ENCODE measurements at regions not wholly inside any gene's neighbourhood (a gene's known extent, or its start where the extent isn't known, plus 50 kb on each side); places are given as distances from the start of the nearest gene placed in this dataset.
"Not testable (repeated sequence)": the region's sequence is repeated elsewhere in the genome, so short reads cannot be mapped to it uniquely, and the experiment has no call there.

DNA sequence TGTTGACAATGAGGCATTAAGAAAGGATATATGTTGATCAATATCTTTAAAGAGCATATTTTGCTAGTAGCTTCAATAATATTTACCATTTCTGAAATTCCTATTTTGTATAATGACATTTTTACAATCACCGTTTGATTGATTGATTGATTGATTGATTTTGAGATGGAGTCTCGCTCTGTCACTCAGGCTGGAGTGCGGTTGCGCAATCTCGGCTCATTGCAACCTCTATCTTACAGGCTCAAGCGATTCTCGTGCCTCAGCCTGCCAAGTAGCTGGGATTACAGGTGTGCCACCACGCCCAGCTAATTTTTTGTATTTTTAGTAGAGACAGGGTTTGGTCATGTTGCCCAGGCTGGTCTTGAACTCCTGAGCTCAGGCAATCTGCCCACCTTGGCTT lies 150.9 kb upstream of the TEX13D start:
- H3K9me3 ChIP-seq; in situ Hi-C loops (cut with MboI; ENCODE audit: low sequenced_read_pairs); H3K27me3 ChIP-seq (ENCODE audit: low read depth); H3K4me1 ChIP-seq; DNase-seq (ENCODE audit: low spot score in 2 of 2); H3K36me3 ChIP-seq (replicated peaks); H3K4me3 ChIP-seq: not testable (repeated sequence)

DNA sequence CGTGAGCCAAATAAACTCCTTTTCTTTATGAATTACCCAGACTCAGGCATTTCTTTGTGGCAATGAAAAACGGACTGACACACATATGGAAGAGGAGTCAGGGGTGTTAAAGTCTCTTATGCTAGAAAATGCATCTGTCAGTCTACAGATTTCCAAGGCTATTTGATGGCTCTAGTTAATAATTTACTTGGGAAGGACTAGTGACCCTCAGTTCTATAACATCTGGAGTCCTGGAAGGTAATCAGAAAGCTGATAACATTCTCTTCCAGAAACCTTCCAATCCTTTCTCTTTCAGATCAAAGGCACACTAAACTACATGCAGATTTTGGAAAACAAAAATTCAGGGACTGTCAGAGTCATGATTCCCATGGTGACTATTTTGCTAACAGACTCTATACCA lies 142.0 kb upstream of the TEX13D start:
- H3K36me3 ChIP-seq (replicated peaks), result no peaks in the 10 kb centered on the region
- H3K27me3 ChIP-seq (ENCODE audit: low read depth), result no peaks in the 10 kb centered on the region
- in situ Hi-C loops (cut with MboI; ENCODE audit: low sequenced_read_pairs), result no loop called here
- no peak for DNase-seq (ENCODE audit: low spot score in 2 of 2)
- no peaks in the 10 kb centered on the region for H3K4me1 ChIP-seq
- H3K4me3 ChIP-seq, result no peak overlapping the region
- no peaks in the 10 kb centered on the region for H3K9me3 ChIP-seq

DNA sequence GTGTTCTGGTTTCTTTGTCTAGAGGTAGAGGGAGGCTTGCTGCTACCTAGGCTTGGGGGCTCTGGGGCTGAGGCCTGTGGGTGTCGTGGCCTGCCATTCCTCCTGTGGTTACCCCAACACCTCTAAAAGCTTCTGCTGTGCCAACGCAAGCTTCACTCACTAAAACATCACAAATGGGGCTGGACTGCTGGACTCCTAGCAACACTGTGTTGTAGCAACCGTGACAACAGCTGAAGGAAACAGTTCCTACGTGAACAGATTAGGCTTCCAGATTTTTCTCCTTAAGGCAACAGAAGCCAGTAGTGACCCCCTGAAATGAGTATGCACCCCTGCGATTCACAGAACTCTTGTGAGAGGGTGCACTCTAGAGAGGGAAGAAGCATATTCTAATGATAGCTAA lies 138.3 kb upstream of the TEX13D start:
- Histone ChIP-seq H3K36me3 (replicated peaks) (no peaks in the 10 kb centered on the region), H3K4me3 (no peak overlapping the region), H3K9me3 (no peaks in the 10 kb centered on the region), H3K27me3 (ENCODE audit: low read depth) (no peaks in the 10 kb centered on the region), H3K4me1 (no peaks in the 10 kb centered on the region)
- in situ Hi-C loops (cut with MboI; ENCODE audit: low sequenced_read_pairs), result no loop called here
- DNase-seq (ENCODE audit: low spot score in 2 of 2), result no peak

DNA sequence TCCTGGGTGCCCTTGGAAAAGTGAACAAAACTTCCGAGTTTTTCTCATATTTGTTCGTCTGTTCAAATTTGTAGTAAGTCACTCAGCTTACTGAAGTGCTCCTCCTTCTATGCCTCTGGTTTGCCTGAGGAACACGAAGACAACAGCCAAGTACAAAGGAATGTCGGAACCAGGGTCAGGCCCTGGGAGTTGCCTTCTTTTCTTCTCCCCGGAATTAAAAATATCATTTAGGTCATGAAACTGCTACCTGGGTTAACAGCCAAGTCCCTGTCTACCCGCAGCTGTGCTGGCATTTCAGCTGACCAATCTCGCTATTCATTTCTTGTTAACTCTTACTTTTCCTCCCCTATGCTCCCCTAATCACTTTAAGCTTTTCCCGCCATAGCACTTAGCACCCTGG lies 137.6 kb upstream of the TEX13D start:
- Histone ChIP-seq H3K4me1 (no peaks in the 10 kb centered on the region), H3K27me3 (ENCODE audit: low read depth) (no peaks in the 10 kb centered on the region), H3K9me3 (no peaks in the 10 kb centered on the region), H3K36me3 (replicated peaks) (no peaks in the 10 kb centered on the region), H3K4me3 (no peak overlapping the region)
- DNase-seq (ENCODE audit: low spot score in 2 of 2), result no peak
- in situ Hi-C loops (cut with MboI; ENCODE audit: low sequenced_read_pairs), result no loop called here

DNA sequence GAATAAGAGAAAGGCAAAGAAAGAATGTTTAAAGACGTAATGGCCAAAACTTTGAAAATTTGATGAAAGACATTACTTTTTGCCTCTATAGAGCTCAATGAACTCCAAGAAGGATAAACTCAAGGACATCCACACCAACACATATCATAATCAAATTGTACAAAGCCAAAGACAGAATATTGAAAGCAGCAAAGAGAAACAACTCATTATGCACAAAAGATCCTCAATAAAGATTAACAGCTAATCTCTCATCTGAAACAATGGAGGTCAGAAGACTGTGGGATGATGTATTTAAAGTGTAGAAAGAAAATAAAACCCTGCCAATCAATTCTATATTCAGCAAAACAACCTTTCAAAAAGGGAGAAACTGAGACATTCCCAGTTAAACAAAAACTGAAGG lies 129.1 kb upstream of the TEX13D start:
- H3K27me3 ChIP-seq (ENCODE audit: low read depth), result no peaks in the 10 kb centered on the region; the same call in 1 of the 2 replicates
- in situ Hi-C loops (cut with MboI; ENCODE audit: low sequenced_read_pairs), result no loop called here
- H3K36me3 ChIP-seq (replicated peaks), result no peaks in the 10 kb centered on the region
- no peaks in the 10 kb centered on the region for H3K4me1 ChIP-seq
- H3K9me3 ChIP-seq, result peaks cover 5% of the 10 kb centered on the region; the same call in 1 of the 2 replicates
- no peak overlapping the region for H3K4me3 ChIP-seq
- no peak for DNase-seq (ENCODE audit: low spot score in 2 of 2)

DNA sequence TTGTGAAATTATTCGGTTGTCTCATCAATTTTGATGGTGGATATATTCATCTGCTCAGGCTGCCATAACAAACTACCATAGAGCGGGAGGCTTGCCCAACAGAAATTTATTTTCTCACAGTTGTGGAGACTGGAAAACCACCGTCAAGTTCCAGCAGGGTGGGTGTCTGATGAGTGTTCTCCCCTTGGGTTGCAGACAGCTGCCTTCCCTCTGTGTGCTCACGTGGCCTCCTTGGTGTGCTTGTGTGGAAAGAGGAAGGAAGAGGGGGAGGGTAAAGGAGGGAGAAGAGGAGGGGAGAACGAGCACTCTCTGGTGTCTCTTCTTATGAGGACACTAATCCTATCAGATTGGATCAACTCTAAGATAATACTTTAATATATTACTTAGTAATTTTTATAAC lies 123.8 kb upstream of the TEX13D start:
- DNase-seq (ENCODE audit: low spot score in 2 of 2), result no peak
- Histone ChIP-seq H3K36me3 (replicated peaks) (no peaks in the 10 kb centered on the region), H3K4me1 (no peaks in the 10 kb centered on the region), H3K27me3 (ENCODE audit: low read depth) (peaks cover 7% of the 10 kb centered on the region), H3K9me3 (no peaks in the 10 kb centered on the region), H3K4me3 (no peak overlapping the region)
- in situ Hi-C loops (cut with MboI; ENCODE audit: low sequenced_read_pairs), result no loop called here

DNA sequence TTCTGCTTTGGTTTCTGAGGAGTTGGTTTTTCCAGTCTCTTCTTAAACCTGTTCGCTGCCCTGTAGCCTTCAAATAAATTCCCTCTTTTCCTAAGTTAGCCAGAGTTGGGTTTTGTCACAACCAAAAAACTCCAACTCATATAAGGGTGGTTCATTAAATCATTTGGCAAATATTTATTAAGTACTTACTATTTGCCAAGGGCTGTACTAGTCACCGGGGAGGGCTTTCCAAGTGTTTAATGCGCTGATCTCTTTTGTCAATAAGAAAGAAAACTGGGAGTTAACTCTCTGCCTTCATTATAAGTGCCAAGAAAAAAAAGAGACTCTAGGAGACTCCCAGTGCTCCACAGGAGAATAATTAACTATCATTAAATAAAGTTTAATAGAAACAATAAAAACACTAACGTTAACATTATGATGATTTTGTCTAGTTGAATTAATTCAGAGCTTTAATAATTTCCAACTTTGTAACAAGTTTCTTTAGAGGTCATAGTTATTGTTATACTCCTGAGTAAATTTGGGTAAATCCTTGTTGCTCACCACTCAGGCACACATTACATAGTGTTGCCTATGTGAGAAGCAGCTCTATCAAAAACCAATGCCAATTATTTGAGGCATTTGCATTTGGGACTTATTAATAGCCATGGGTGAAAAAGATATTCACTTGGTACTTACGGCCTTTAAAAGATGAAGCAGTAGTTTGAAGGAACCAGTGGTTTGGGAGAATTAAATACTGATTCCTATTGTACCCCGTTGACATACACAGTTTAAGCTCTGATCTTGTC lies 122.5 kb upstream of the TEX13D start:
- H3K4me3 ChIP-seq, result no peak overlapping the region
- H3K27me3 ChIP-seq (ENCODE audit: low read depth), result peaks cover 7% of the 10 kb centered on the region
- no peaks in the 10 kb centered on the region for H3K9me3 ChIP-seq
- no peaks in the 10 kb centered on the region for H3K36me3 ChIP-seq (replicated peaks)
- in situ Hi-C loops (cut with MboI; ENCODE audit: low sequenced_read_pairs), result no loop called here
- no peaks in the 10 kb centered on the region for H3K4me1 ChIP-seq
- no peak for DNase-seq (ENCODE audit: low spot score in 2 of 2)

DNA sequence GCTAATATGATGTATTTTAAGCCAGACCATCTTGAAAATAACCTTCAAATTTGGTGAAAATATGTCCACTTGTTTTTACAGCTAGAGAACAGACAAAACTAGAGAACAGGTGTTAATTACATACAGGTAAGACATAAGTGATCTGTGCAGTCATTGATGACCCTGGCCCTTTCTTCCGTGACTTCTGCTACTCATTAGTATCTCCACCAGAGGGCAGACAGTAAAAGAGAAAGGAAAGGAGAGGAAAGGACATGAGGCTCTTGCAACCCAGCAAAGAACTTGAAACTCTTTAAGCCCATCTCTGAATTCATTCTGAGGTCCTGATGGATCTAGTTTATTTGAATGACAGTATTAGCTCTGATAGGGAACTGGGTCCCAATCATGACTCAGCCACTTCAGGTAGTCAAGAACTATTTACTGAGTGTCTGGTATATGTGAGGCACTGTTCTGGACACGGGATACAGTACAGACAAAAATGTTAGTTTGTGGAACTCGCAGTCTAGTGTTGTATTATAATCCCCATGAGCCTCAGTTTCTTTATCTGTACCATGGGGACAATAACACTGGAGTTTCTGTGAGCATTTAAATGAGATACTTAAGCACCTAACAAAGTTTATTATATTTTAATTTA lies 121.0 kb upstream of the TEX13D start:
- Histone ChIP-seq H3K4me3 (no peak overlapping the region), H3K36me3 (replicated peaks) (no peaks in the 10 kb centered on the region), H3K9me3 (no peaks in the 10 kb centered on the region), H3K4me1 (no peaks in the 10 kb centered on the region), H3K27me3 (ENCODE audit: low read depth) (peaks cover 7% of the 10 kb centered on the region)
- in situ Hi-C loops (cut with MboI; ENCODE audit: low sequenced_read_pairs), result no loop called here
- peak; percentile 33 to 61 for DNase-seq (ENCODE audit: low spot score in 2 of 2)

DNA sequence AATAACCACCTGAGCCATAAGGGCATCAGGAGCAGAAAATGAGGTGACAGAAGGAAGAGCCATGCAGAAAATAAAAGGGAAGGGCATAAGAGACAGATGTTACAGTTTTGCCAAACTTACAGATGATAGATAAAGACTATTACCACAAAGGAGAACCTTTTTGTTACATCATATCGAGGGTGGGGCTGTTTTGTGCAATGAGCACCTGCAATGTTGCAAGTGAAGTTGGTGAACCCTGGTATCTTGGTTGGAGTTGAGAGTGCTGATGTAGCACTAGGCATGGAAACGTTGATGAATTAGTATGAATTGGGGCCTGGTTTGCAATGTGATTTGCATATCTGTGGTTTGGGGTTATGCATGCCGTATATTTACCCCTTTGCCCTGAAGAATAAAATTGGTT lies 119.8 kb upstream of the TEX13D start:
- no peak for DNase-seq (ENCODE audit: low spot score in 2 of 2)
- peaks cover 10% of the 10 kb centered on the region for H3K4me1 ChIP-seq
- in situ Hi-C loops (cut with MboI; ENCODE audit: low sequenced_read_pairs), result no loop called here

DNA sequence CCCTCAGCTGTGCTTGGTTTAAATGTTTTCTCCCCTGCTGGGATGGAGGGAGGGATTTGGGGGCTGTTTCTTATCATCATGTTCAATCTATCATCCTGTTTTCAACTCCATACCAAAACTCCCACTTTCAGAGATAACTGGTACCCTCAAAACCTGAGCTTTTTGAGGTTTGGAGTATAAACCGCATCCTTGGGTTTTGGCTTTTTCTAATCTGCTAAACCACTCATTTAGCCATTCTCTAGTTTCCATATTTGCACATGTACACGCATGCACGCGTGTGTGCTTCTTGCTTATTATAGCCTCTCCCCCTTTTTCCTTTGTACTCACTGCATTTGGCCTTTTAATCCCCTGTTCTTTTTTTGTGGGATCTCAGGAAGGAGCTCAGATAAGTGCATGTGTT lies 116.7 kb upstream of the TEX13D start:
- Histone ChIP-seq H3K4me1 (peaks cover 31% of the 10 kb centered on the region), H3K36me3 (replicated peaks) (no peaks in the 10 kb centered on the region), H3K27me3 (ENCODE audit: low read depth) (peaks cover 3% of the 10 kb centered on the region), H3K4me3 (no peak overlapping the region), H3K9me3 (no peaks in the 10 kb centered on the region)
- in situ Hi-C loops (cut with MboI; ENCODE audit: low sequenced_read_pairs), result no loop called here
- DNase-seq (ENCODE audit: low spot score in 2 of 2), result no peak

More for the DNA sequence above, 119.8 kb upstream of the TEX13D start:
- H3K4me3 ChIP-seq, result no peak overlapping the region
- no peaks in the 10 kb centered on the region for H3K36me3 ChIP-seq (replicated peaks)
- no peaks in the 10 kb centered on the region for H3K9me3 ChIP-seq
- peaks cover 7% of the 10 kb centered on the region for H3K27me3 ChIP-seq (ENCODE audit: low read depth)

DNA sequence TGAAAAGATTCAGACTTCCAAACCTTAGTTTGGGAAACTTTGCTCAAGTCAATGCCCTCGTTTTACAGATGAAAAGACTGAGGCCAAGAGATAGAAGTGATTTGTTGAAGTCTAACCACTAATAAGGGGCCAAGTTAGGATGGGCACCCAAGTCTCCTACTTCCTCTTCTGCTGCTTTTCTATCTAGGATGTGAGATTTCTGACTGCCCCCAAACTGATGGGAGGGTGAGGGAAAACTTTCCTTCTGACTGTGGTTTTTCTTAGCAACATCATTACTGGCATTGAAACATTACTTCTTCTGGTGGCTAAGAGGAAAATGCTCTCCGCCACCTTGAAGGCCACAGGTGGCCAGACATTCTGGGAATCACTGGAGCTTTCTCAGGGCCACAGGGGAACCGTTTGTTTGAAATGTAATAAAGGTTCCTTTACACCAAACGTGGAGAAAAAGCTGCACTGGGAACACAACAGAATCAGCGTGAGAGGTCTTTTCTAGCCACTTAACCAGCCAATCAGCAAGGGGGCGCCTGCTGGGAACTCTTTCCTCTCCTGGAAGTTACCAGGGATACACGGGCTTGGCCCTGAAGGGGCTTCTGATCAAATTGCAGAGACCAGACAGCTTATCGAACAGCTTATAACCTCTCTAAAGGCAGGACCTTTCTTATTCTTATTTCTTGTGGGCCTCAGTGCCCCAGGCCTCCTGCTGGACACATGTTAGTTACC lies 115.9 kb upstream of the TEX13D start:
- no peaks in the 10 kb centered on the region for H3K36me3 ChIP-seq (replicated peaks)
- peak in 1 of 2 experiments; percentile 31 for DNase-seq (ENCODE audit: low spot score in 2 of 2)
- in situ Hi-C loops (cut with MboI; ENCODE audit: low sequenced_read_pairs), result no loop called here
- H3K4me1 ChIP-seq, result peaks cover 31% of the 10 kb centered on the region
- no peaks in the 10 kb centered on the region for H3K9me3 ChIP-seq
- no peak overlapping the region for H3K4me3 ChIP-seq
- H3K27me3 ChIP-seq (ENCODE audit: low read depth), result peaks cover 11% of the 10 kb centered on the region

DNA sequence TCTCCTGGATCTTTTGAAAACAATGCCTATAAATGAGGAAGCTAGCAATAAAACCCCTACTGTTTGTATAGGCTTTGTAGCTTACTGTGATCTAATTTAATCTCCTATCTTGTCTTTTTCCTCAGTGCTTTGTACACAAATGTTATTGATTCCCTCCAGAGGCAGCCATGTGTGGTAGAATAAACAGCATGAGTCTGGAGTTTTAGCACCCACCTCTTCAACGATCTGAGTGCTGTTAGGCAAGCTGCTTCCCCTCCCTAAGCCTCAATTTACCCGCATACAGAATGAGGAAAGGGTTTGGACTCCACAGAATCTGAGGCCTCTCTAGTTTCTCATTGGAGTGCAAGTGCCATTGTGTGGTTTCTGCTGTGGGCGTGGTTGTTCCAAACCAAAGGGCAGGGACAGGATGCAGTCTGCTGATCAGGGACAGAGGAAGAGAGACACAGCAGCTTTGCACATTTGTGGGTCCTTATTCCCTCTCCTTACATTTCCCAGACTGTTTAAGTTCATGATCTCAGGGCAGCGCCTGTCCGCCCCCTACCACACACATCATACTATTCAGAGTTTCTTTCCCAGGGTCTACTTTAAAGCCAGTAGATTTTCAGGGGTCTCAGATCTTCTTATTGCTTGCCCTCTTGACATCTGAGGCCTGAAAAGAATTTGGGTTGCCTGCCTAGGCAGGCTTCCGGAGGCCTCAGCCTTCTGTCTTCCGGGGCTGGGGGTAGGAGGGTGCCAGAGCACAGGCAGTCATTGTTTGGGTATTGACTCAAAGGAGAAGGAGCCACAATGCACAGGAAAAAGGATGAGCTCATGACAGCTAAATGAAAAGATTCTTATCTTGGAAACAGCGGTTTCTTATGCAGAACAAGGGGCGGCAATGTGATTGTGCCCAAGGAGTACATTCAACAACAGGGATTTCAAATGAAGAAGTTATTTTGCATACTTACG lies 114.9 kb upstream of the TEX13D start:
- H3K4me3 ChIP-seq, result no peak overlapping the region

DNA sequence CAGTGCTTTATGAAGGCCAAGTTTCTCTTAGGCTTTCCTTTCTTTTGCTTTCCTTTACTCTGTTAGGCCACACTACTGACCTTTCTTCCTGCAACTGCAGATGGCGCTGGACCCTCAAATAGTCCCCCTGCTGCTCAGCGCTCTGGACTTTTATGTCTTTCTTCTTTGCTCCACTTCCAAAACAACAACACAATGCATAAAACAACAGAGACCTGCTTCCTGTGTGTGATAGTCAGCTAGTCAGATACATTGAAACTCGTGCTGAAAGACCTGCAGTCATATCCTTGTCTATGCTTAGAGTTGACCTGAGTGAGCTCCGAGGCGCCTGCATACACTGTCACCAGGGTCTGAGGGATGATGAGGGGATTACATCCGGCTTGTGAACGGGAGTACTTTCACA lies 108.9 kb upstream of the TEX13D start:
- Histone ChIP-seq H3K27me3 (ENCODE audit: low read depth) (peaks cover 71% of the 10 kb centered on the region), H3K4me3 (no peak overlapping the region), H3K36me3 (replicated peaks) (no peaks in the 10 kb centered on the region), H3K4me1 (peaks cover 12% of the 10 kb centered on the region), H3K9me3 (no peaks in the 10 kb centered on the region)
- in situ Hi-C loops (cut with MboI; ENCODE audit: low sequenced_read_pairs), result no loop called here
- DNase-seq (ENCODE audit: low spot score in 2 of 2), result peak in 1 of 2 experiments; percentile 42

More for the DNA sequence above, 114.9 kb upstream of the TEX13D start:
- peak; percentile 64 to 83 for DNase-seq (ENCODE audit: low spot score in 2 of 2)
- peaks cover 31% of the 10 kb centered on the region for H3K4me1 ChIP-seq
- in situ Hi-C loops (cut with MboI; ENCODE audit: low sequenced_read_pairs), result no loop called here
- peaks cover 21% of the 10 kb centered on the region for H3K27me3 ChIP-seq (ENCODE audit: low read depth)
- no peaks in the 10 kb centered on the region for H3K9me3 ChIP-seq
- H3K36me3 ChIP-seq (replicated peaks), result no peaks in the 10 kb centered on the region

Measured in HAP-1 (cell line).